Suprapubic skin (tissue), 4 donors: ENCODE measurements at regions not wholly inside any gene's neighbourhood (a gene's known extent, or its start where the extent isn't known, plus 50 kb on each side); places are given as distances from the start of the nearest gene placed in this dataset.

Experiments used
- CTCF ChIP-seq, 2 donors: fragments of 200-600 bp in 1 of 2; fragments of 450-650 bp in 1 of 2; sonication (generic) in 1 of 2; IDR thresholded peaks; one replicate each; pipeline ENCODE4 v1.5.1; 2016 to 2019; ENCODE audit warnings: antibody characterized with exemption in 2 of 2, mild to moderate bottlenecking in 1 of 2, moderate library complexity in 1 of 2
- EP300 ChIP-seq: sonication (generic); formaldehyde crosslinking; IDR thresholded peaks from one replicate; pipeline ENCODE4 v1.6.1; 2017; ENCODE audit warnings: antibody characterized with exemption
- POLR2A ChIP-seq, 2 donors: fragments of 450-650 bp; IDR thresholded peaks; one replicate each; pipeline ENCODE4 v1.6.1; 2017; ENCODE audit warnings: antibody characterized with exemption in 2 of 2, mild to moderate bottlenecking in 2 of 2, moderate library complexity in 2 of 2
- POLR2AphosphoS5 ChIP-seq, 3 donors: sonication (generic); formaldehyde crosslinking; IDR thresholded peaks; one replicate each; pipeline ENCODE4 v1.6.1; 2017; ENCODE audit warnings: antibody characterized with exemption in 3 of 3

- no peak for TF ChIP-seq POLR2A (IDR thresholded peaks at IDR 0.05)
- TF ChIP-seq CTCF (IDR thresholded peaks at IDR 0.05): no peak
- no peak for TF ChIP-seq POLR2AphosphoS5 (IDR thresholded peaks at IDR 0.05)
- TF ChIP-seq EP300: no peak
Measured at GRCh38 chr20:57831326-57831992, 121.6 kb upstream of the PMEPA1 start.
